ENCODE measurements at regions not wholly inside any gene's neighbourhood (a gene's known extent, or its start where the extent isn't known, plus 50 kb on each side); places are given as distances from the start of the nearest gene placed in this dataset.

DNA sequence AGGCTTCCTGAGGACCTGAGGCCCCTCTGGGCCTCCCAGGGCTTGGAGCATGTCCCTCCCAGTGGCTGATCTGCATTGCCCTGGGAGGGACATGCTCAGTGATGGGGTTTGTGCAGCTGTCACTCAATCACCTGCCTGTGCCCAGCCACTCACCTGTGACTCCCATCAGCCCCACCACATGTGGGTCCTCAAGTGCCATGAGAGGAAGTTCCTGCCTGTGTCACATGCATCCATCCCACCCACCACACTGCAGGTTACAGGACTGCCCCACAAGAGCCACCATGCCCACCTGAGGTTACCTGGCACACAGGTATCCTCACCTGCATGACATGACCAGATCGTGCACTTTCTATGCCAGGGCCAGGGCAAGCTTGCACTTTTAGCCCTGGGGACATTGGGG is 80.0 kb downstream of the SCGB2B2 start:
- Histone ChIP-seq H3K4me3 (ENCODE audit: low read length in 3 of 3) (no peak overlapping the region), H3K27ac (ENCODE audit: low read depth in 2 of 2, low read length in 2 of 2) (no peak overlapping the region), H3K9me3 (ENCODE audit: control insufficient read depth in 2 of 3, insufficient read depth in 1 of 3, low read length in 3 of 3) (peaks cover 0 to 5% (median 0%) of the 10 kb centered on the region in 3 donors), H3K27me3 (ENCODE audit: control insufficient read depth, insufficient read depth, low read length) (no peaks in the 10 kb centered on the region), H3K9ac (ENCODE audit: low read length in 3 of 3) (no peak overlapping the region), H3K4me1 (ENCODE audit: control insufficient read depth in 2 of 3, insufficient read depth in 2 of 3, low read depth in 1 of 3, low read length in 3 of 3) (no peaks in the 10 kb centered on the region), H3K36me3 (ENCODE audit: control insufficient read depth in 2 of 3, insufficient read depth in 3 of 3, low read length in 3 of 3) (no peaks in the 10 kb centered on the region)
- DNase-seq (no peak), FAIRE-seq (no peak)
- TF ChIP-seq, protein P1, sequence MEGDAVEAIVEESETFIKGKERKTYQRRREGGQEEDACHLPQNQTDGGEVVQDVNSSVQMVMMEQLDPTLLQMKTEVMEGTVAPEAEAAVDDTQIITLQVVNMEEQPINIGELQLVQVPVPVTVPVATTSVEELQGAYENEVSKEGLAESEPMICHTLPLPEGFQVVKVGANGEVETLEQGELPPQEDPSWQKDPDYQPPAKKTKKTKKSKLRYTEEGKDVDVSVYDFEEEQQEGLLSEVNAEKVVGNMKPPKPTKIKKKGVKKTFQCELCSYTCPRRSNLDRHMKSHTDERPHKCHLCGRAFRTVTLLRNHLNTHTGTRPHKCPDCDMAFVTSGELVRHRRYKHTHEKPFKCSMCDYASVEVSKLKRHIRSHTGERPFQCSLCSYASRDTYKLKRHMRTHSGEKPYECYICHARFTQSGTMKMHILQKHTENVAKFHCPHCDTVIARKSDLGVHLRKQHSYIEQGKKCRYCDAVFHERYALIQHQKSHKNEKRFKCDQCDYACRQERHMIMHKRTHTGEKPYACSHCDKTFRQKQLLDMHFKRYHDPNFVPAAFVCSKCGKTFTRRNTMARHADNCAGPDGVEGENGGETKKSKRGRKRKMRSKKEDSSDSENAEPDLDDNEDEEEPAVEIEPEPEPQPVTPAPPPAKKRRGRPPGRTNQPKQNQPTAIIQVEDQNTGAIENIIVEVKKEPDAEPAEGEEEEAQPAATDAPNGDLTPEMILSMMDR (IDR thresholded peaks at IDR 0.05; ENCODE audit: borderline replicate concordance, extremely low read depth, insufficient read depth): no peak
- intact Hi-C loops (cut with DNase I): no loop called here

DNA sequence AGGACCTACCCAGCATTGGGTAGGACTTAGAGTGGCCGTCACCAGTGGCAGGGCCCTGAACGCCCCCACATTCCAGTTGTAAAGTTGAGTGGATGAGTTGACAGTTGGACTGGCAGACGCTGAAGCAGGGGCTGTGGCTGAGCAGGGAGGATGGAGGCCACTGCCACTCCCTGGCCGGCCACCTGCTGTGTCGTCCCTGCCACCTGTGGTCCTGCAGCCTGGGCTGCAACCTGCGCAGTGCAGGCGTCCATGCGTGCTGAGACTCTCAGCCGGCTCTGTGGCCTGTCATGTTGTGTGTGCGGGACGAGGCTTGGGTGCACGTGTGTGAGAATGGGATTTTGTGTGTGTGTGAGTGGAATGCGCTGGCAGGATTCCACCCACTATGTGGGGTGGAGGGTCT is 80.8 kb downstream of the SCGB2B2 start:
- Histone ChIP-seq H3K36me3 (ENCODE audit: control insufficient read depth in 2 of 3, insufficient read depth in 3 of 3, low read length in 3 of 3) (no peaks in the 10 kb centered on the region), H3K27ac (ENCODE audit: low read depth in 2 of 2, low read length in 2 of 2) (no peak overlapping the region), H3K4me3 (ENCODE audit: low read length in 3 of 3) (no peak overlapping the region), H3K4me1 (ENCODE audit: control insufficient read depth in 2 of 3, insufficient read depth in 2 of 3, low read depth in 1 of 3, low read length in 3 of 3) (no peaks in the 10 kb centered on the region), H3K27me3 (ENCODE audit: control insufficient read depth, insufficient read depth, low read length) (no peaks in the 10 kb centered on the region), H3K9ac (ENCODE audit: low read length in 3 of 3) (no peak overlapping the region), H3K9me3 (ENCODE audit: control insufficient read depth in 2 of 3, insufficient read depth in 1 of 3, low read length in 3 of 3) (peaks cover 0 to 5% (median 0%) of the 10 kb centered on the region in 3 donors)
- DNase-seq (peak in 1 of 5 donors; percentile 41), FAIRE-seq (no peak)
- TF ChIP-seq, protein P1 (IDR thresholded peaks at IDR 0.05; ENCODE audit: borderline replicate concordance, extremely low read depth, insufficient read depth): no peak
- intact Hi-C loops (cut with DNase I): no loop called here

DNA sequence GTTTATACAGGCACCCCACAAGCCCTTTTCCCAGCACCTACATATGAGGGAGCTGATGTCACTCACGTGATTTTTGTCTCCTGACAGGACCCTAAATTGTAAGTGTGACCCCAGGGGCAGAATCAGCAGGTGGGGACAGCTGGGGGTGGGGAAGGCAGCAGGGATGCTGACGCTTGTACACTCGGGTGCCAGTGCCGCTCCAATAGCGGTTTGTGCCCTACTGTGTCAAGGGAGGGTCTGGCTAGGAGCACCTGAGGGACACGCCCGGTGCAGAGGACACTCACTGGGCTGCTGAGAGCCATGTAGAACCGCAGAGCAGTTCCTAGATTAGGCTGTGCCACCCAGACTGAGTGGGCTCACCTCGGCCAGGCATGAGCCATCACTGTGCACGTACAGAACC is 81.3 kb downstream of the SCGB2B2 start:
- no peak for DNase-seq
- intact Hi-C loops (cut with DNase I): no loop called here
- TF ChIP-seq, protein P1 (IDR thresholded peaks at IDR 0.05; ENCODE audit: borderline replicate concordance, extremely low read depth, insufficient read depth): no peak

DNA sequence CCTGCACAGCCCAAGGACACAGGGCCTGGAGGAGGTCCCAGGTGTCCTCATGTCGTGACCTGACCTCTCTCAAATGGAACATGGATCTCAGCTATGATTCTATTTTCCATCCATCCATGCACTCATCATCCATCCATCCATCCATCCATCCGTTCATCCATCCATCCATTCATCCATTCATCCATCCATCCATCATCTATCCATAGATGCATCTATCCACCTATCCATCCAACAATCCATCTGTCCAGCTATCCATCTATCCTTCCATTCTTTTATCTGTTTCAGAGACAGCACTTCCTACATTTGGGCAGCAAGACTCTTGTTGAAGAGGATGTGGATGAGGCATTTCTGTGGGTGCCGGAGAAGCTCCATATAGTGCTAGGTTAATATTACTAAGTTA is 86.7 kb downstream of the SCGB2B2 start:
- no peak overlapping the region for H3K9ac ChIP-seq (ENCODE audit: low read length in 3 of 3)
- TF ChIP-seq, protein P1 (IDR thresholded peaks at IDR 0.05; ENCODE audit: borderline replicate concordance, extremely low read depth, insufficient read depth): no peak
- intact Hi-C loops (cut with DNase I): no loop called here
- no peak overlapping the region for H3K27ac ChIP-seq (ENCODE audit: low read depth in 2 of 2, low read length in 2 of 2)
- H3K9me3 ChIP-seq (ENCODE audit: control insufficient read depth in 2 of 3, insufficient read depth in 1 of 3, low read length in 3 of 3): peaks cover 0 to 7% (median 0%) of the 10 kb centered on the region in 3 donors
- H3K4me1 ChIP-seq (ENCODE audit: control insufficient read depth in 2 of 3, insufficient read depth in 2 of 3, low read depth in 1 of 3, low read length in 3 of 3): no peaks in the 10 kb centered on the region
- no peaks in the 10 kb centered on the region for H3K27me3 ChIP-seq (ENCODE audit: control insufficient read depth, insufficient read depth, low read length)
- FAIRE-seq: no peak
- no peaks in the 10 kb centered on the region for H3K36me3 ChIP-seq (ENCODE audit: control insufficient read depth in 2 of 3, insufficient read depth in 3 of 3, low read length in 3 of 3)
- no peak overlapping the region for H3K4me3 ChIP-seq (ENCODE audit: low read length in 3 of 3)
- no peak for DNase-seq

More for the DNA sequence above, 81.3 kb downstream of the SCGB2B2 start:
- H3K27ac ChIP-seq (ENCODE audit: low read depth in 2 of 2, low read length in 2 of 2): no peak overlapping the region
- no peak overlapping the region for H3K4me3 ChIP-seq (ENCODE audit: low read length in 3 of 3)
- no peaks in the 10 kb centered on the region for H3K4me1 ChIP-seq (ENCODE audit: control insufficient read depth in 2 of 3, insufficient read depth in 2 of 3, low read depth in 1 of 3, low read length in 3 of 3)
- FAIRE-seq: no peak
- H3K9me3 ChIP-seq (ENCODE audit: control insufficient read depth in 2 of 3, insufficient read depth in 1 of 3, low read length in 3 of 3): peaks cover 0 to 5% (median 0%) of the 10 kb centered on the region in 3 donors
- no peak overlapping the region for H3K9ac ChIP-seq (ENCODE audit: low read length in 3 of 3)
- no peaks in the 10 kb centered on the region for H3K27me3 ChIP-seq (ENCODE audit: control insufficient read depth, insufficient read depth, low read length)
- no peaks in the 10 kb centered on the region for H3K36me3 ChIP-seq (ENCODE audit: control insufficient read depth in 2 of 3, insufficient read depth in 3 of 3, low read length in 3 of 3)

Data from kidney (tissue), 13 donors.